SKM-1 (cell line): ENCODE measurements at regions not wholly inside any gene's neighbourhood (a gene's known extent, or its start where the extent isn't known, plus 50 kb on each side); places are given as distances from the start of the nearest gene placed in this dataset.

Experiments
- DNase-seq: peaks from one replicate; lab custom pipeline; 2025; ENCODE audit not compliant: unreplicated experiment; lab: John Stamatoyannopoulos, UW

DNA sequence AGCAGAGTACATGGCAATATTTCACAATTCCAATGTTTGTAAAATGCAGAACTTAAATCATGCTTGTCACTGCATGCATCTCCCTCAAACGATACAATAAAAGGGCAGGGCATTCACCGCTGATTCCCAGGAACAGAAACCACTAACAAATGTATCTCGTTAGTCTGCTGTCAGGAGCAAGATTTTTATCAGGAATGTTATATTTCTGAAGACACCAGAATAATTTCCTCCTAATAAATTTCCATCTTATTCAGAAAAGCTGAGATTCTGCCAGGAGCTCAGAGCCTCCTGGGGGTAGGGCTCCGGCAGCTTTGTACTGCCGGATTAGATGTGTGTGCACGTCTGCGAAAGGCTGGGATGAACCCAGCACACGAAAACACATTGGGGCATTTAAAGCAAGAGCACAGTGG lies 54.0 kb upstream of the LDB2 start:
- no peak for DNase-seq
